WTC11 (cell line): ENCODE measurements at regions not wholly inside any gene's neighbourhood (a gene's known extent, or its start where the extent isn't known, plus 50 kb on each side); places are given as distances from the start of the nearest gene placed in this dataset.

Source experiments
- CBFB ChIP-seq: sonication (generic); formaldehyde crosslinking; IDR thresholded peaks from 2 replicates; pipeline ENCODE4 v1.8.1; 2022; ENCODE audit warnings: mild to moderate bottlenecking, low read depth, missing genetic modification reagents
- CREB1 ChIP-seq: sonication (generic); formaldehyde crosslinking; IDR thresholded peaks from 2 replicates; pipeline ENCODE4 v1.8.0; 2023; ENCODE audit warnings: mild to moderate bottlenecking, missing genetic modification reagents
- ELF4 ChIP-seq: sonication (generic); formaldehyde crosslinking; IDR thresholded peaks from 2 replicates; pipeline ENCODE4 v1.8.1; 2022; ENCODE audit warnings: low read depth, mild to moderate bottlenecking, moderate library complexity, missing genetic modification reagents
- JUN ChIP-seq: sonication (generic); formaldehyde crosslinking; IDR thresholded peaks from 2 replicates; pipeline ENCODE4 v1.8.0; 2023; ENCODE audit warnings: mild to moderate bottlenecking, missing genetic modification reagents
- MAX ChIP-seq: sonication (generic); formaldehyde crosslinking; IDR thresholded peaks from 2 replicates; pipeline ENCODE4 v1.8.0; 2022; ENCODE audit warnings: mild to moderate bottlenecking, missing genetic modification reagents
- MXD4 ChIP-seq: fragments of 250-450 bp; sonication (Bioruptor Pico); IDR thresholded peaks from 2 replicates; pipeline ENCODE4 v1.8.0; 2021; ENCODE audit warnings: mild to moderate bottlenecking, moderate library complexity, borderline replicate concordance
- NFE2L1 ChIP-seq: sonication (generic); formaldehyde crosslinking; IDR thresholded peaks from 2 replicates; pipeline ENCODE4 v1.8.1; 2023; ENCODE audit warnings: missing genetic modification reagents
- SP1 ChIP-seq: sonication (generic); formaldehyde crosslinking; conservative IDR thresholded peaks from 2 replicates; pipeline ENCODE4 v1.8.1; 2022; ENCODE audit warnings: missing genetic modification reagents
- ZBTB21 ChIP-seq: sonication (generic); formaldehyde crosslinking; IDR thresholded peaks from 2 replicates; pipeline ENCODE4 v1.8.1; 2023; ENCODE audit warnings: mild to moderate bottlenecking, missing genetic modification reagents, borderline replicate concordance
- ZNF232 ChIP-seq: sonication (generic); formaldehyde crosslinking; IDR thresholded peaks from 2 replicates; pipeline ENCODE4 v1.8.0; 2022; ENCODE audit warnings: mild to moderate bottlenecking, missing genetic modification reagents
- TF ChIP-seq, protein P1 (sequence below): fragments of 200-600 bp; IDR thresholded peaks from 2 replicates; pipeline ENCODE4 v1.8.0; 2022; ENCODE audit warnings: antibody characterized with exemption
- TF ChIP-seq, protein P2 (sequence below): sonication (generic); formaldehyde crosslinking; conservative IDR thresholded peaks from 2 replicates; pipeline ENCODE4 v1.8.1; 2022; ENCODE audit warnings: mild to moderate bottlenecking, missing genetic modification reagents

- TF ChIP-seq, protein P1, sequence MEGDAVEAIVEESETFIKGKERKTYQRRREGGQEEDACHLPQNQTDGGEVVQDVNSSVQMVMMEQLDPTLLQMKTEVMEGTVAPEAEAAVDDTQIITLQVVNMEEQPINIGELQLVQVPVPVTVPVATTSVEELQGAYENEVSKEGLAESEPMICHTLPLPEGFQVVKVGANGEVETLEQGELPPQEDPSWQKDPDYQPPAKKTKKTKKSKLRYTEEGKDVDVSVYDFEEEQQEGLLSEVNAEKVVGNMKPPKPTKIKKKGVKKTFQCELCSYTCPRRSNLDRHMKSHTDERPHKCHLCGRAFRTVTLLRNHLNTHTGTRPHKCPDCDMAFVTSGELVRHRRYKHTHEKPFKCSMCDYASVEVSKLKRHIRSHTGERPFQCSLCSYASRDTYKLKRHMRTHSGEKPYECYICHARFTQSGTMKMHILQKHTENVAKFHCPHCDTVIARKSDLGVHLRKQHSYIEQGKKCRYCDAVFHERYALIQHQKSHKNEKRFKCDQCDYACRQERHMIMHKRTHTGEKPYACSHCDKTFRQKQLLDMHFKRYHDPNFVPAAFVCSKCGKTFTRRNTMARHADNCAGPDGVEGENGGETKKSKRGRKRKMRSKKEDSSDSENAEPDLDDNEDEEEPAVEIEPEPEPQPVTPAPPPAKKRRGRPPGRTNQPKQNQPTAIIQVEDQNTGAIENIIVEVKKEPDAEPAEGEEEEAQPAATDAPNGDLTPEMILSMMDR, result no peak
- TF ChIP-seq NFE2L1 (CRISPR knock-in tag) (no peak), ZBTB21 (CRISPR knock-in tag) (no peak), ELF4 (CRISPR knock-in tag) (no peak), SP1 (CRISPR knock-in tag) (no peak), ZNF232 (CRISPR knock-in tag) (no peak), JUN (no peak), MXD4 (CRISPR knock-in tag) (no peak), CREB1 (CRISPR knock-in tag) (no peak), CBFB (no peak), MAX (CRISPR knock-in tag) (no peak)
- TF ChIP-seq, protein P2, sequence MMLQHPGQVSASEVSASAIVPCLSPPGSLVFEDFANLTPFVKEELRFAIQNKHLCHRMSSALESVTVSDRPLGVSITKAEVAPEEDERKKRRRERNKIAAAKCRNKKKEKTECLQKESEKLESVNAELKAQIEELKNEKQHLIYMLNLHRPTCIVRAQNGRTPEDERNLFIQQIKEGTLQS (CRISPR knock-in tag), result no peak
Measured at GRCh38 chr4:119763386-119763785, 134.8 kb upstream of the PDE5A start.
